Urothelium cell line (cell line): ENCODE measurements at regions not wholly inside any gene's neighbourhood (a gene's known extent, or its start where the extent isn't known, plus 50 kb on each side); places are given as distances from the start of the nearest gene placed in this dataset.
A peak's percentile ranks its signal among the peaks of the same experiment; 100 is the strongest.
"Not testable (repeated sequence)": the region's sequence is repeated elsewhere in the genome, so short reads cannot be mapped to it uniquely, and the experiment has no call there.

Experiments
- DNase-seq: peaks from one replicate; pipeline ENCODE4 v3.0.0; 2011; ENCODE audit warnings: low spot score, mixed read lengths
- FAIRE-seq: peaks from 2 replicates; lab custom pipeline; 2011; peaks lifted over from hg19 to GRCh38; lab: Jason Lieb, UNC

- FAIRE-seq (no peak), DNase-seq (no peak)
Measured at GRCh38 chr5:94027145-94027544, 285.7 kb upstream of the POU5F2 start.

GRCh38 chr5:94025788-94026473, 284.5 kb upstream of the POU5F2 start:
- FAIRE-seq (peak; percentile 17), DNase-seq (no peak)

GRCh38 chr5:94024620-94025019, 283.2 kb upstream of the POU5F2 start:
- FAIRE-seq (no peak), DNase-seq (no peak)

- FAIRE-seq: no peak
- no peak for DNase-seq
Measured at GRCh38 chr5:94024101-94024500, 282.7 kb upstream of the POU5F2 start.

GRCh38 chr5:94021246-94021645, 279.8 kb upstream of the POU5F2 start:
- peak; percentile 67 for DNase-seq
- no peak for FAIRE-seq

GRCh38 chr5:94017579-94017978, 276.2 kb upstream of the POU5F2 start:
- FAIRE-seq (no peak), DNase-seq (no peak)

GRCh38 chr5:94010814-94011213, 269.4 kb upstream of the POU5F2 start:
- DNase-seq (no peak), FAIRE-seq (no peak)

- DNase-seq (no peak), FAIRE-seq (no peak)
Measured at GRCh38 chr5:94009161-94009560, 267.8 kb upstream of the POU5F2 start.

- no peak for FAIRE-seq
- no peak for DNase-seq
Measured at GRCh38 chr5:93998951-93999455, 257.6 kb upstream of the POU5F2 start.

- DNase-seq (no peak), FAIRE-seq (no peak)
Measured at GRCh38 chr5:93997562-93997961, 256.2 kb upstream of the POU5F2 start.

GRCh38 chr5:93995126-93995621, 253.8 kb upstream of the POU5F2 start:
- DNase-seq (no peak), FAIRE-seq (no peak)

- FAIRE-seq (no peak), DNase-seq (no peak)
Measured at GRCh38 chr5:93993161-93993560, 251.8 kb upstream of the POU5F2 start.

GRCh38 chr5:93990504-93991070, 249.2 kb upstream of the POU5F2 start:
- DNase-seq: no peak
- FAIRE-seq: no peak

GRCh38 chr5:93985940-93986570, 244.7 kb upstream of the POU5F2 start:
- not testable (repeated sequence) for DNase-seq, FAIRE-seq

- DNase-seq: no peak
- peak; percentile 62 for FAIRE-seq
Measured at GRCh38 chr5:93978222-93978621, 236.8 kb upstream of the POU5F2 start.

- FAIRE-seq: no peak
- DNase-seq: no peak
Measured at GRCh38 chr5:93967923-93968322, 226.5 kb upstream of the POU5F2 start.

- FAIRE-seq (no peak), DNase-seq (no peak)
Measured at GRCh38 chr5:93964421-93964820, 223.0 kb upstream of the POU5F2 start.

GRCh38 chr5:93960042-93960441, 218.6 kb upstream of the POU5F2 start:
- FAIRE-seq: no peak
- no peak for DNase-seq

GRCh38 chr5:93956006-93956405, 214.6 kb upstream of the POU5F2 start:
- DNase-seq (no peak), FAIRE-seq (no peak)

GRCh38 chr5:93954421-93955069, 213.1 kb upstream of the POU5F2 start:
- DNase-seq: no peak
- no peak for FAIRE-seq

GRCh38 chr5:93953442-93953841, 212.0 kb upstream of the POU5F2 start:
- no peak for FAIRE-seq
- no peak for DNase-seq
